ENCODE measurements at regions not wholly inside any gene's neighbourhood (a gene's known extent, or its start where the extent isn't known, plus 50 kb on each side); places are given as distances from the start of the nearest gene placed in this dataset.
"Not testable (repeated sequence)": the region's sequence is repeated elsewhere in the genome, so short reads cannot be mapped to it uniquely, and the experiment has no call there.

DNA sequence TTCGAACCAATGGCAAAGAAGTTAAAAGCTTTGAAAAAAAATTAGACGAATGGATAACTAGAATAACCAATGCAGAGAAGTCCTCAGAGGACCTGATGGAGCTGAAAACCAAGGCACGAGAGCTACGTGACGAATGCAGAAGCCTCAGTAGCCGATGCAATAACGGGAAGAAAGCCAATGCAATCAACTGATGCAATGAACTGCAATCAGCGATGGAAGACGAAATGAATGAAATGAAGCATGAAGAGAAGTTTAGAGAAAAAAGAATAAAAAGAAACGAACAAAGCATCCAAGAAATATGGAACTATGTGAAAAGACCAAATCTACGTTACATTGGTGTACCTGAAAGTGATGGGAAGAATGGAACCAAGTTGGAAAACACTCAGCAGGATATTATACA, 52.6 kb upstream of the MRPS30 start:
- DNase-seq (ENCODE audit: low spot score); H3K4me3 Mint-ChIP-seq; H3K27ac Mint-ChIP-seq; H3K4me1 Mint-ChIP-seq (ENCODE audit: low read depth); H3K27me3 Mint-ChIP-seq (ENCODE audit: insufficient read depth); H3K9me3 Mint-ChIP-seq; H3K36me3 Mint-ChIP-seq (ENCODE audit: low read depth); intact Hi-C loops (cut with micrococcal nuclease): not testable (repeated sequence)

DNA sequence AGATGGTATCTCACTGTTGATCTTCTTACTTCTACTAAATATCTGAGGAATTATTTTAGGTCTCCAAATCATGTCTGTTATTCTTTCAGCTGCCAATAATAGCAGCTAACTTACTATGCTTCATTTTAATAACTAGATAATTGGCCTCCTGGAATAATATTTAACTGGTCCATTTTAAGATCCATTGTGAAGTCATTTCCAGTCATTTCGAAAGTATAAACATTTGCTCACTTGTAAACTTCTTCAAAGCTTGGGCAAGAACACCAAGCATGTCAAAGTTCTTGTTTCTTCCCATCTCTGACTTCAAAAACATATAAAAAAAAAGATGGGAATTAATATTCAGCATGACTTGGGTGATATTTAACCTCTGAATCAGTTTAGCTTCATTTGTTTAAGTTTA, 61.4 kb upstream of the MRPS30 start:
- intact Hi-C loops (cut with micrococcal nuclease): no loop called here
- H3K4me3 Mint-ChIP-seq: no peak overlapping the region
- no peaks in the 10 kb centered on the region for H3K27me3 Mint-ChIP-seq (ENCODE audit: insufficient read depth)
- no peaks in the 10 kb centered on the region for H3K36me3 Mint-ChIP-seq (ENCODE audit: low read depth)
- H3K4me1 Mint-ChIP-seq (ENCODE audit: low read depth): no peaks in the 10 kb centered on the region
- H3K27ac Mint-ChIP-seq: no peak overlapping the region
- no peaks in the 10 kb centered on the region for H3K9me3 Mint-ChIP-seq
- no peak for DNase-seq (ENCODE audit: low spot score)

DNA sequence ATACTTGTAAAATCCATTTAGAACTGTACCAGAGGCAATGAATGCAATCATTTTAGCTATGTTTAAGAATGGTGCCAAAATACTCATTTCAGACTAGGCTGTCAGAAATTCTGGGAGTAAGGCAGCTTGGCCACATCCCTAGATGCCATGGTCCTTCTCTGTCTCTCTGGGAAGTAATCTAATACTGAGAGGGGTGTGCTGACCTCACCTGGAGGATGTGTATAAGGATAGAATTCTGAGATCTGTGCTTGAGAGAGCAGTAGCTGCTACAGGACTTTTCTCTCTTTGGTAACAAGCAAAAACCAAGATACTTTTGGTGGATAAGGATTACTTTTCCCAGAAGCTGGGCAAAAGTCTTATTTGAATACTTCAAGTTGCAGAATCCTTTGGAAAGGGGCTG, 68.1 kb upstream of the MRPS30 start:
- Mint-ChIP-seq H3K27ac (no peak overlapping the region), H3K4me3 (no peak overlapping the region), H3K36me3 (ENCODE audit: low read depth) (no peaks in the 10 kb centered on the region), H3K4me1 (ENCODE audit: low read depth) (no peaks in the 10 kb centered on the region), H3K9me3 (no peaks in the 10 kb centered on the region), H3K27me3 (ENCODE audit: insufficient read depth) (no peaks in the 10 kb centered on the region)
- intact Hi-C loops (cut with micrococcal nuclease): no loop called here
- no peak for DNase-seq (ENCODE audit: low spot score)

DNA sequence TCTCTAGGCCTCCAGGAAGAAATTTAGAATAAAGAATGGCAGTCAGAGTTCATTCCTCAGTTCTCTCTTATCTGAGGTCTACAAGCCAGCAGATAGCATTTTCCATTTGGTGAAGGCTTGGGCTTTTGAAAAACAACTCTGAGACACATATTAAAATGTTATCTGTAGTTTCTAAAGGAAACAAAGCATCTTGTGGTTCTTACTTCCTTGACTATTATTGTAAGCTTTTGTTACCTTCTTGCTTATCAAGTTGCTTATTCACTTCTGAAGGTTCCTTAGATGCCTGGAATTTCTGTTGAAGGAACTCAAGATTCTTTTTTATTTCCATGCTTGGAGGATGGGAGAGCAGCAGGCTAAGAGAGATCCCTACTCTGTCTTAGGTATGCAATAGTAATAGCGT, 79.2 kb upstream of the MRPS30 start:
- no peaks in the 10 kb centered on the region for H3K9me3 Mint-ChIP-seq
- no peaks in the 10 kb centered on the region for H3K27me3 Mint-ChIP-seq (ENCODE audit: insufficient read depth)
- H3K4me3 Mint-ChIP-seq: no peak overlapping the region

DNA sequence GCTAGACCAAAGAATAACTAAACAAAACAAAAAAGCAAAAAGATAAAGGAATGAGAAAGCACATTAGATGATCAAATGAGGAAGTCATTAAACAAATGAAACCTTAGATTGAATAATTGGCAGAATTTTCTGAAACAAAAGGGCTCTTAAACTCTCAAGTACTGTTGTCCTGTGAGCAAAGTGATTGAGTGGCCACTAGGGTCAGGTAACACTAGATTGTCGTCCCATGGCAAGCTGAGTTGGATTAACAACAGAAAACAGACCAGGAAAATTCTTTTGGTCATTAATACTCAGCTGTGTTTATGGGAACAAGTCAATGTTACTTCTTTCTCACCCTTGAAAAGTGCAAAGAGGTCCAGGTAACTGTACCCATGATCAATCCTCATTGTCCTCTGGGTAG, 81.6 kb upstream of the MRPS30 start:
- Mint-ChIP-seq H3K27me3 (ENCODE audit: insufficient read depth) (no peaks in the 10 kb centered on the region), H3K27ac (no peak overlapping the region), H3K9me3 (no peaks in the 10 kb centered on the region), H3K4me1 (ENCODE audit: low read depth) (no peaks in the 10 kb centered on the region), H3K36me3 (ENCODE audit: low read depth) (no peaks in the 10 kb centered on the region), H3K4me3 (no peak overlapping the region)
- intact Hi-C loops (cut with micrococcal nuclease): no loop called here
- no peak for DNase-seq (ENCODE audit: low spot score)

More for the DNA sequence above, 79.2 kb upstream of the MRPS30 start:
- Mint-ChIP-seq H3K36me3 (ENCODE audit: low read depth) (no peaks in the 10 kb centered on the region), H3K27ac (no peak overlapping the region), H3K4me1 (ENCODE audit: low read depth) (no peaks in the 10 kb centered on the region)
- DNase-seq (ENCODE audit: low spot score): no peak
- intact Hi-C loops (cut with micrococcal nuclease): no loop called here

DNA sequence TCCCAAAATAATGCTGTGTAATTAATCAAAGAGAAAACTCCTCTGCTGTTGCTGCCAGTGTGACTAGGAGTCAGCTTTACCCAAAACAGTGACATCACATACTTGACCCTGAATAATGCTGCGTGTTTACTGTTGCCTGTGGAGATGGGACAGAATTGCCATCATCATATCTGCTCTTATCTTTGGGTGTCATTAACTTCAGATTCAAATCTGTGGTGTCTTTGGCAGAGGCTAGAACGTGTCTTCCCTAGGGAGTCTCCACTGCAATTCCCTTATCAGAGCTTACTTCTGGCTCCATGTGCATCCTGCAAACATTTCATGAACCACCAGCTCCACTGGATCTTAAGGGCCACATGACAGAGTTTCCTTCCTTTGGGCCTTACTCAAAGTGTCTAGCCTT, 88.9 kb upstream of the MRPS30 start:
- Mint-ChIP-seq H3K9me3 (peaks cover 5% of the 10 kb centered on the region), H3K4me1 (ENCODE audit: low read depth) (no peaks in the 10 kb centered on the region), H3K27ac (no peak overlapping the region), H3K36me3 (ENCODE audit: low read depth) (no peaks in the 10 kb centered on the region), H3K4me3 (no peak overlapping the region), H3K27me3 (ENCODE audit: insufficient read depth) (no peaks in the 10 kb centered on the region)
- intact Hi-C loops (cut with micrococcal nuclease): no loop called here
- no peak for DNase-seq (ENCODE audit: low spot score)

DNA sequence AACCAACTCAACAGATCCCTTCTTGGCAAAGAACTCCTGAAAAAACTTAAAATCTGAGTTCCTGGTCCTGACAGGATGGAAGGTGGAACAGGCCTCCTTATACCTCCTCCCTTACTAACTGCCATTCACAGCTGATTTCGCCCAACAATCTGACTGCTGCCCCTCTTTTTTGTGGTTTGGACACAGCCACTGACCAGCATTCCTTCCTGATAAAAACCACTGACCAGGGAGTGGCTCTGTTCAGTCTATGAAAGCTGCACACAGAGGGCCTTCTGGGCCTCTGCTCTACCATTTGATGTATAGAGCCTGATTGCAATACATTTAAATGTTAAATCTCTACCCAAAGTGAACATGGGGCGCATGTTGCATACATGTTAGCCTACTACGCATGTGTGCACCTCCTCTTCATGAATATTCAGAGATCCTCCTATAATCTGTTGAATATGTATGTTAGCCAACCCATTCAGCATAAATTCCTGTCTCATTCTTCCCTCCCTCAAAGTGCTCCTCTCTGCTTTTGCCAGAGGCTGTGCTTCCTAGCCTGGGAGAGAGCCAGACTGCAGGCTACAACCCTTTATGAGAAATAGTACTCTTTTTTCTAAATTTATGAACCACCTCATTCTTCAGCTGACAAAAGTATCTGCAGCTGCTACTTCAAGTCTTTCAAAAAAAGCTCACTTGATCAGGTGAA, 93.7 kb upstream of the MRPS30 start:
- intact Hi-C loops (cut with micrococcal nuclease): no loop called here
- H3K36me3 Mint-ChIP-seq (ENCODE audit: low read depth): no peaks in the 10 kb centered on the region
- H3K27me3 Mint-ChIP-seq (ENCODE audit: insufficient read depth): no peaks in the 10 kb centered on the region
- peaks cover 5% of the 10 kb centered on the region for H3K9me3 Mint-ChIP-seq
- H3K27ac Mint-ChIP-seq: no peak overlapping the region
- no peak overlapping the region for H3K4me3 Mint-ChIP-seq
- no peaks in the 10 kb centered on the region for H3K4me1 Mint-ChIP-seq (ENCODE audit: low read depth)
- no peak for DNase-seq (ENCODE audit: low spot score)

DNA sequence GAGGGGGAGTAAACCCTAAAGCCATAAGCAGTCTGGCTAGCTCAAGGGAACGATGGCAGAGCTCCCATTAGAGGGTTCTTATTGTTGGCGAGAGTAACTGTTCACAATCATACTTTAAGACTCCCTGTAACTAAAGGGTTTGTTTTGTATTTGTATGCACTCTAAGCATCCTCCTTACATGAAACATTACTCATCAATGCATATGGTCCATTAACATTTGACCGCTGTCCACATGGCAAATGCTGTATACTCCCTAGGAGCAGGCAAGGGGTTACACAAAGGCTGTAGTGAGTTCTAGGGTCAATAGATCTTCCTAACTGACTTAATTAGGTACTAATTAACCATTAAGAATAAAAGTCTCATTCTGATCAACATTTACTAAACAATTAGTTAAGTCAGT, 95.3 kb upstream of the MRPS30 start:
- intact Hi-C loops (cut with micrococcal nuclease): no loop called here
- no peak overlapping the region for H3K4me3 Mint-ChIP-seq
- H3K36me3 Mint-ChIP-seq (ENCODE audit: low read depth): no peaks in the 10 kb centered on the region

DNA sequence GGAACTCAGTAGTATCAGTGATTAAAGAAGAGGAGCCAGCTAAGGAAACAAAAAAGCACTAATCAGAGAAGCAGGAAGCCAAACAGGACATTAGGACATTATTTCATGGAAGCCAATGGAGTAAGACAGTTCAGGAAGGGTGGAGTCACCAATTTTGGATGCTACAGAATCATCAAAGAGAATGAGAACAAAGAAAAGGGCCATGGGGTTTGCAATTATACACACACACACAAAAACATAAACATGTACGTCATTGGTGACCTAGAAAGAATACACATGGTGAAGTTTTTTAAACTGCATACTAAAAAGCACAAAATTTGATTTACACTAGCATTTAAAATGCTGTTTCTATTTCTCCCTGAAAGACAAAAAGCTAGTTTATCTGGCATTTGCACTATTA, 96.8 kb upstream of the MRPS30 start:
- no peak for DNase-seq (ENCODE audit: low spot score)
- Mint-ChIP-seq H3K27ac (no peak overlapping the region), H3K4me1 (ENCODE audit: low read depth) (no peaks in the 10 kb centered on the region), H3K27me3 (ENCODE audit: insufficient read depth) (no peaks in the 10 kb centered on the region), H3K9me3 (peaks cover 5% of the 10 kb centered on the region), H3K36me3 (ENCODE audit: low read depth) (no peaks in the 10 kb centered on the region), H3K4me3 (no peak overlapping the region)
- intact Hi-C loops (cut with micrococcal nuclease): no loop called here

More for the DNA sequence above, 95.3 kb upstream of the MRPS30 start:
- H3K4me1 Mint-ChIP-seq (ENCODE audit: low read depth): no peaks in the 10 kb centered on the region
- H3K27me3 Mint-ChIP-seq (ENCODE audit: insufficient read depth): no peaks in the 10 kb centered on the region
- no peak overlapping the region for H3K27ac Mint-ChIP-seq
- H3K9me3 Mint-ChIP-seq: peaks cover 5% of the 10 kb centered on the region
- DNase-seq (ENCODE audit: low spot score): no peak

DNA sequence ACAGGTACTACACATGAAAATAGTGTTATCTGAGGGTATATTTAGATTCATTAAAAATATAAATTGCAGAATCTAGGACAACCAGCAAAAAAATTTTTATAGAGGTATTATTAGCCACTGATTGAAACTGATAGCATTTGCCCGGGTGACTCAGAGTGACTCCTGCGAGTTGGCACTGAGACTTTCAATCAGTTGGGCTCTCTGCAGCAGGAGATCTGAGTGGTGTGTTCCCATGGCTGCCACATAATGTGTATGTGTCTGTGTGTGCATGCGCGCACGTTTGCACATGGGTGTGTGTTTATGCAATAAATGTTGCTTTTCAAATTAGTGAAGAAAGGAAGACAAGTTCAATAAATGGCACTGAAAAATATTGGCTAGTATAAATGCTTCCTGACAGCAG, 100.1 kb upstream of the MRPS30 start:
- Mint-ChIP-seq H3K9me3 (no peaks in the 10 kb centered on the region), H3K27ac (no peak overlapping the region), H3K36me3 (ENCODE audit: low read depth) (no peaks in the 10 kb centered on the region), H3K4me1 (ENCODE audit: low read depth) (no peaks in the 10 kb centered on the region), H3K4me3 (no peak overlapping the region), H3K27me3 (ENCODE audit: insufficient read depth) (no peaks in the 10 kb centered on the region)
- intact Hi-C loops (cut with micrococcal nuclease): no loop called here
- no peak for DNase-seq (ENCODE audit: low spot score)

DNA sequence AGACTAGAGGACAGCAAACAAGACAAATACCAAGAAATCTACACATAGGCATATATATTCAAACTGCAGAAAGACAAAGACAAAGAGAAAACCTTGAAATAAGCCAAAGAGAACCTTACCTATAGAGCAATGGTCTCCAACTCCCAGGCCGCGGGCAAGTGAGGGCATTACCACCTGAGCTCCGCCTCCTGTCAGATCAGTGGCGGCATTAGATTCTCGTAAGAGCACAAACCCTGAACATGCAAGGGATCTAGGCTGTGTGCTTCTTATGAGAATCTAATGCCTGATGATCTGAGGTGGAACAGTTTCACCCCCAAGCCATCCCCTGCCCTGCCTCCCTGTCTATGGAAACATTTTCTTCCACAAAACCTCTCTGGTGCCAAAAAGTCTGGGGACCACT, 101.0 kb upstream of the MRPS30 start:
- Mint-ChIP-seq H3K4me1 (ENCODE audit: low read depth) (no peaks in the 10 kb centered on the region), H3K27ac (no peak overlapping the region), H3K36me3 (ENCODE audit: low read depth) (no peaks in the 10 kb centered on the region), H3K27me3 (ENCODE audit: insufficient read depth) (no peaks in the 10 kb centered on the region), H3K9me3 (no peaks in the 10 kb centered on the region), H3K4me3 (no peak overlapping the region)
- intact Hi-C loops (cut with micrococcal nuclease): no loop called here
- DNase-seq (ENCODE audit: low spot score): no peak

DNA sequence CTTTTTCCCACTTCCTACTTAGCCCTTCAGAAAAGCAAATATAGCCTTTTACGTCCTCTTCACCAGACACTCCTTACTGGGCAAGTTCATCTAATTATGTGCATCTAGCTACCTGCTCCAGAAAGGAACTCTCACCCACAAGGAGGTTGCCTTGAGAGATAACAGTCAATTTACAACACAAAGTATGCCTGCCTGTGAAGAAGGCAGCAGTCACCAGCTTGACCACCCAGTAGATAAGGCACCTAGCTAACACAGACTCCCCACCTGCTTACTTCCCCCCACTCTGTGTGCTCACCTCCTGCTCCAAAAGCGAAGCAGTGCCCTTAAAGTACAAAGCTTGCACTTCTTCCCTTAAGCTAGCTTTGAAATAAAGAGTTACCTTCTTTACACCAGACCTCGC, 111.7 kb upstream of the MRPS30 start:
- H3K4me1 Mint-ChIP-seq (ENCODE audit: low read depth): no peaks in the 10 kb centered on the region
- no peak for DNase-seq (ENCODE audit: low spot score)
- no peaks in the 10 kb centered on the region for H3K36me3 Mint-ChIP-seq (ENCODE audit: low read depth)
- no peak overlapping the region for H3K4me3 Mint-ChIP-seq
- intact Hi-C loops (cut with micrococcal nuclease): no loop called here
- no peaks in the 10 kb centered on the region for H3K9me3 Mint-ChIP-seq
- H3K27me3 Mint-ChIP-seq (ENCODE audit: insufficient read depth): no peaks in the 10 kb centered on the region
- no peak overlapping the region for H3K27ac Mint-ChIP-seq

DNA sequence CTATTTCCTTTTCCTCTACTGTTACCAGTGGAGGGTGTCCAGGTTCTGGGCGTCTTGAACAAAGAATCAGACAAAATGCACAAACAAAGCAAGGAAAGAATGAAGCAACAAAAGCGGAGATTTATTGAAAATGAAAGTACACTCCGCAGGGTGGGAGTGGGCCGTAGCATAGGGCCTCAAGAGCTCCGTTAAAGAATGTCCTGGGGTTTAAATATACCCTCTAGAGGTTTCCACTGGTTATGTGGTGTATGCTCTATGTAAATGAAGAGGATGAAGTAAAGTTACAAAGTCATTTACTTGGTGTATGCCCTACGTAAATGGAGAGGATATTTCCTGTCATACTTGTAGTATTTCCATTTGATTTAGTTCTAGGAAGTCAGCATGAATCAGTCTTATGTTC, 113.5 kb upstream of the MRPS30 start:
- no peak for DNase-seq (ENCODE audit: low spot score)
- H3K4me3 Mint-ChIP-seq: no peak overlapping the region
- H3K36me3 Mint-ChIP-seq (ENCODE audit: low read depth): no peaks in the 10 kb centered on the region
- intact Hi-C loops (cut with micrococcal nuclease): no loop called here
- no peaks in the 10 kb centered on the region for H3K9me3 Mint-ChIP-seq
- H3K4me1 Mint-ChIP-seq (ENCODE audit: low read depth): no peaks in the 10 kb centered on the region
- H3K27ac Mint-ChIP-seq: no peak overlapping the region
- no peaks in the 10 kb centered on the region for H3K27me3 Mint-ChIP-seq (ENCODE audit: insufficient read depth)

DNA sequence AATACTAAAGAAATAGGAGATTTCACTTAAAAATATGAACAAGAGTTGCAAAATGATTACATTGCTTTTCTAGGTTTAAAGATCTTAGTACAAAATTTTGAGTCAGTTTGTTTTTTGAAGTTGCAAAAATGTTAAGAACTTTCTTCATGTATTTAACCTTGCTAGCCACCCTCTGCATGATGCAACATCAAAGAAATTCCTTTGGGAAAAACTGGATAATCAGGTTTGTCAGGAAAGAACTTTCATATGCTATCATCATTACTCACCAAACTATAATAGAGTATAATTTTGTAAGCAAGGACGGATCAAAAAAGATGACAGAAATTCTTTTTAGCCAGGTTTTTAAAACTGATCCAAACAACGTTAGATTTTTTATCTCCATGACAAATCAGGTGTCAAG, 116.9 kb upstream of the MRPS30 start:
- Mint-ChIP-seq H3K36me3 (ENCODE audit: low read depth) (no peaks in the 10 kb centered on the region), H3K27ac (no peak overlapping the region), H3K27me3 (ENCODE audit: insufficient read depth) (no peaks in the 10 kb centered on the region), H3K4me1 (ENCODE audit: low read depth) (no peaks in the 10 kb centered on the region), H3K9me3 (peaks cover 4% of the 10 kb centered on the region), H3K4me3 (no peak overlapping the region)
- intact Hi-C loops (cut with micrococcal nuclease): no loop called here
- no peak for DNase-seq (ENCODE audit: low spot score)

All from activated T-helper 1 cell treated with anti-CD3 and anti-CD28 coated beads, Interleukin-12 subunit alpha, Interleukin-12 subunit beta, Interleukin-2, Interleukin-4 antibody, amounts not matched to agents 30 ng/mL and 10 ng/mL and 1 ng/mL, durations not matched to agents 14 hours and 24 hours and 36 hours (primary cell).